K562 (cell line): ENCODE measurements at regions not wholly inside any gene's neighbourhood (a gene's known extent, or its start where the extent isn't known, plus 50 kb on each side); places are given as distances from the start of the nearest gene placed in this dataset.

Experiments used
- ATAC-seq: fragments of 200-7000 bp; cut with Tn5 transposase; 3 replicates; pipeline ENCODE4 v1.9.1; 2020; ENCODE audit warnings: moderate library complexity
- BruUV-seq: library from RNA; stranded (reverse); fragments of 400-500 nt; replicated peaks from 2 replicates; lab custom pipeline; 2021; lab: Mats Ljungman, UMichigan
- CTCF ChIA-PET: fragments of 300-600 bp; formaldehyde crosslinking; extraction: SDS; loops from one replicate; lab custom pipeline; 2021; ENCODE audit warnings: low intra/inter-chr PET ratio; lab: Yijun Ruan, JAX
- POLR2A ChIA-PET: fragments of 300-600, 350-650 bp; sonication (Branson Sonifier 250); formaldehyde crosslinking; extraction: SDS; loops from one replicate; lab custom pipeline; 2021; ENCODE audit warnings: antibody characterized with exemption, inconsistent platforms; lab: Yijun Ruan, JAX
- DNase-seq, 4 experiments: peaks; one replicate each; pipeline versions ENCODE4 v3.0.0 to v3.0.0-alpha.2; 2011 to 2018; ENCODE audit warnings: low spot score in 3 of 4, mixed read lengths in 3 of 4; ENCODE audit errors: extremely low read depth in 1 of 4
- FAIRE-seq: peaks from 2 replicates; lab custom pipeline; 2011; peaks lifted over from hg19 to GRCh38; lab: Jason Lieb, UNC
- H2AFZ ChIP-seq: 2 replicates; pipeline ENCODE4 v1.6.0; 2011; ENCODE audit warnings: low read depth, low read length, control low read depth, inconsistent platforms
- H3K27ac ChIP-seq: fragments of 200-600 bp; 3 replicates; pipeline ENCODE4 v1.8.0; 2011; ENCODE audit warnings: low read depth, mild to moderate bottlenecking, control low read depth, inconsistent platforms, low read length, moderate library complexity, mixed read lengths; ENCODE audit errors: extremely low read depth
- H3K27me3 ChIP-seq, 2 experiments: fragments of 300-600 bp in 1 of 2; 2 replicates in 1 of 2; 3 replicates in 1 of 2; pipeline versions ENCODE4 v1.6.0 to v1.8.0; 2011; ENCODE audit warnings: inconsistent platforms in 2 of 2, low read length in 2 of 2, mild to moderate bottlenecking in 1 of 2, mixed read lengths in 1 of 2, moderate library complexity in 1 of 2; ENCODE audit not compliant: control insufficient read depth in 2 of 2, insufficient read depth in 2 of 2
- H3K36me3 ChIP-seq: fragments of 300-600 bp; 3 replicates; pipeline ENCODE4 v1.8.0; 2011; ENCODE audit warnings: mild to moderate bottlenecking, low read length, inconsistent platforms; ENCODE audit not compliant: control insufficient read depth, insufficient read depth
- H3K4me1 ChIP-seq, 2 experiments: fragments of 200-600 bp in 1 of 2; replicated peaks in 1 of 2; 2 replicates in 1 of 2; 3 replicates in 1 of 2; pipeline versions ENCODE4 v1.5.1 to v1.8.0; 2011; ENCODE audit warnings: inconsistent platforms in 2 of 2, low read length in 2 of 2, mild to moderate bottlenecking in 1 of 2, mixed read lengths in 1 of 2, moderate library complexity in 1 of 2; ENCODE audit not compliant: control insufficient read depth in 2 of 2, insufficient read depth in 2 of 2
- H3K4me2 ChIP-seq: 2 replicates; pipeline ENCODE4 v1.6.1; 2011; ENCODE audit warnings: low read length, control low read depth, inconsistent platforms, mixed read lengths; ENCODE audit not compliant: insufficient read depth
- H3K4me3 ChIP-seq: fragments of 200-600 bp; sonication (generic), shearing (Covaris generic); 2 replicates; pipeline ENCODE4 v1.5.1; 2016; ENCODE audit warnings: control low read depth, inconsistent platforms
- H3K79me2 ChIP-seq: fragments of 200-600 bp; 3 replicates; pipeline ENCODE4 v1.8.0; 2011; ENCODE audit warnings: low read length, inconsistent platforms; ENCODE audit not compliant: control insufficient read depth, insufficient read depth
- H3K9ac ChIP-seq, 2 experiments: 2 replicates each; pipeline versions ENCODE4 v1.6.0 to v1.6.1; 2011; ENCODE audit warnings: low read depth in 2 of 2, low read length in 2 of 2, control low read depth in 1 of 2, inconsistent platforms in 1 of 2, mild to moderate bottlenecking in 1 of 2, mixed read lengths in 1 of 2; ENCODE audit not compliant: insufficient read depth in 1 of 2
- H3K9me1 ChIP-seq: one replicate; pipeline ENCODE4 v1.6.0; 2011; ENCODE audit warnings: inconsistent platforms, mild to moderate bottlenecking, low read length, moderate library complexity; ENCODE audit not compliant: control insufficient read depth, insufficient read depth
- H3K9me3 ChIP-seq: replicated peaks from 2 replicates; pipeline ENCODE4 v1.5.1; 2011; ENCODE audit warnings: low read depth, low read length, inconsistent platforms; ENCODE audit not compliant: control insufficient read depth, insufficient read depth
- H4K20me1 ChIP-seq: replicated peaks from 2 replicates; pipeline ENCODE4 v1.6.1; 2011; ENCODE audit warnings: low read length, inconsistent platforms, mixed read lengths; ENCODE audit not compliant: control insufficient read depth, insufficient read depth
- ATF6 ChIP-seq: sonication (generic); formaldehyde crosslinking; IDR thresholded peaks from 2 replicates; pipeline ENCODE4 v1.4.0; 2020; ENCODE audit warnings: mild to moderate bottlenecking, missing genetic modification reagents
- CTBP1 ChIP-seq: fragments of 450-650 bp; IDR thresholded peaks from 2 replicates; pipeline ENCODE4 v1.6.1; 2016; ENCODE audit warnings: borderline replicate concordance
- HMG20B ChIP-seq: fragments of 250-450 bp; sonication (Bioruptor Pico); IDR thresholded peaks from 2 replicates; pipeline ENCODE4 v1.5.0; 2021; ENCODE audit warnings: mild to moderate bottlenecking
- NFE2L1 ChIP-seq: fragments of 450-650 bp; IDR thresholded peaks from 2 replicates; pipeline ENCODE4 v1.6.1; 2016; ENCODE audit warnings: missing genetic modification characterization, low read depth, mild to moderate bottlenecking, missing compliant biosample characterization, moderate library complexity, borderline replicate concordance
- PTTG1 ChIP-seq: fragments of 450-650 bp; IDR thresholded peaks from 2 replicates; pipeline ENCODE4 v1.6.1; 2016; ENCODE audit warnings: low read depth, mild to moderate bottlenecking, missing genetic modification characterization, missing compliant biosample characterization
- RBM39 ChIP-seq: fragments of 200-400 bp; formaldehyde crosslinking; optimal IDR thresholded peaks from 2 replicates; pipeline ENCODE3; 2018; ENCODE audit warnings: low read depth, low read length
- SIN3B ChIP-seq: fragments of 450-650 bp; IDR thresholded peaks from 2 replicates; pipeline ENCODE4 v1.6.1; 2017; ENCODE audit warnings: low read depth, mild to moderate bottlenecking, moderate library complexity
- TEAD2 ChIP-seq: fragments of 450-650 bp; IDR thresholded peaks from 2 replicates; pipeline ENCODE4 v1.6.1; 2016; ENCODE audit warnings: missing genetic modification characterization, control low read depth, missing compliant biosample characterization
- THRAP3 ChIP-seq: fragments of 450-650 bp; IDR thresholded peaks from 2 replicates; pipeline ENCODE4 v1.6.1; 2016; ENCODE audit warnings: mild to moderate bottlenecking, inconsistent platforms, borderline replicate concordance
- U2AF1 ChIP-seq: fragments of 200-400 bp; formaldehyde crosslinking; optimal IDR thresholded peaks from 2 replicates; pipeline ENCODE3; 2017; ENCODE audit warnings: mild to moderate bottlenecking, low read depth, low read length, moderate library complexity
- ZNF133 ChIP-seq: fragments of 250-450 bp; sonication (Bioruptor Pico); IDR thresholded peaks from 2 replicates; pipeline ENCODE4 v1.4.0; 2020; ENCODE audit warnings: mild to moderate bottlenecking
- ZNF780A ChIP-seq: fragments of 250-450 bp; sonication (Bioruptor Pico); IDR thresholded peaks from 2 replicates; pipeline ENCODE4 v1.5.0; 2021; ENCODE audit warnings: mild to moderate bottlenecking
- ZZZ3 ChIP-seq: fragments of 450-650 bp; IDR thresholded peaks from 2 replicates; pipeline ENCODE4 v1.6.1; 2016; ENCODE audit warnings: antibody characterized with exemption, mild to moderate bottlenecking, moderate library complexity
- WGBS: fragments of 100-300 bp; shearing (Covaris generic); methylation state at CpG from one replicate; pipeline ENCODE4 v1.1.6; 2016; ENCODE audit warnings: low coverage, mixed read lengths; ENCODE audit not compliant: insufficient coverage; ENCODE audit errors: missing lambda C conversion rate; 5-methylcytosine and 5-hydroxymethylcytosine counted together
- in situ Hi-C: fragments of 300-500 bp; cut with MboI; formaldehyde crosslinking; loops from 4 replicates; pipeline ENCODE4 v1.15.0; 2018; ENCODE audit warnings: inconsistent platforms, mixed read lengths
- intact Hi-C: fragments of 100-400 bp; cut with micrococcal nuclease; formaldehyde crosslinking; loops from 2 replicates; pipeline ENCODE4 v1.14.2; 2022
- TF ChIP-seq, protein P1 (sequence below): fragments of 250-450 bp; sonication (Bioruptor Pico); IDR thresholded peaks from 2 replicates; pipeline ENCODE4 v1.4.0; 2020; ENCODE audit warnings: mild to moderate bottlenecking, moderate library complexity, borderline replicate concordance
- TF ChIP-seq, protein P2 (sequence below): sonication (generic); formaldehyde crosslinking; IDR thresholded peaks from 2 replicates; pipeline ENCODE4 v1.8.1; 2023; ENCODE audit warnings: mild to moderate bottlenecking, missing genetic modification reagents
- TF ChIP-seq, protein P3 (sequence below): fragments of 250-450 bp; sonication (Bioruptor Pico); IDR thresholded peaks from 2 replicates; pipeline ENCODE4 v1.4.0; 2020; ENCODE audit warnings: borderline replicate concordance

GRCh38 chr2:56483081-56483480 lies 299.3 kb downstream of the CCDC85A start:
- in situ Hi-C loops, result no loop called here
- Histone ChIP-seq H4K20me1 (no peaks in the 10 kb centered on the region), H3K9ac (no peak overlapping the region), H2AFZ (no peak overlapping the region), H3K27ac (no peak overlapping the region), H3K4me3 (no peak overlapping the region), H3K9me3 (peaks cover 2% of the 10 kb centered on the region; the same call in 1 of the 2 replicates), H3K4me1 (no peaks in the 10 kb centered on the region), H3K4me2 (no peak overlapping the region), H3K36me3 (no peaks in the 10 kb centered on the region), H3K9me1 (no peaks in the 10 kb centered on the region), H3K79me2 (no peaks in the 10 kb centered on the region), H3K27me3 (no peaks in the 10 kb centered on the region)
- WGBS, result 0% methylated on average over 2 of the region's 2 CpGs
- ATAC-seq (no peak), FAIRE-seq (no peak), DNase-seq (no peak)
- intact Hi-C loops, result no loop called here
- ChIA-PET CTCF (no interaction called here), POLR2A (no interaction called here)
- BruUV-seq, result no TSS peak
- no peak for TF ChIP-seq ZNF133
- TF ChIP-seq HMG20B (CRISPR knock-in tag), result no peak
- TF ChIP-seq, protein P1, sequence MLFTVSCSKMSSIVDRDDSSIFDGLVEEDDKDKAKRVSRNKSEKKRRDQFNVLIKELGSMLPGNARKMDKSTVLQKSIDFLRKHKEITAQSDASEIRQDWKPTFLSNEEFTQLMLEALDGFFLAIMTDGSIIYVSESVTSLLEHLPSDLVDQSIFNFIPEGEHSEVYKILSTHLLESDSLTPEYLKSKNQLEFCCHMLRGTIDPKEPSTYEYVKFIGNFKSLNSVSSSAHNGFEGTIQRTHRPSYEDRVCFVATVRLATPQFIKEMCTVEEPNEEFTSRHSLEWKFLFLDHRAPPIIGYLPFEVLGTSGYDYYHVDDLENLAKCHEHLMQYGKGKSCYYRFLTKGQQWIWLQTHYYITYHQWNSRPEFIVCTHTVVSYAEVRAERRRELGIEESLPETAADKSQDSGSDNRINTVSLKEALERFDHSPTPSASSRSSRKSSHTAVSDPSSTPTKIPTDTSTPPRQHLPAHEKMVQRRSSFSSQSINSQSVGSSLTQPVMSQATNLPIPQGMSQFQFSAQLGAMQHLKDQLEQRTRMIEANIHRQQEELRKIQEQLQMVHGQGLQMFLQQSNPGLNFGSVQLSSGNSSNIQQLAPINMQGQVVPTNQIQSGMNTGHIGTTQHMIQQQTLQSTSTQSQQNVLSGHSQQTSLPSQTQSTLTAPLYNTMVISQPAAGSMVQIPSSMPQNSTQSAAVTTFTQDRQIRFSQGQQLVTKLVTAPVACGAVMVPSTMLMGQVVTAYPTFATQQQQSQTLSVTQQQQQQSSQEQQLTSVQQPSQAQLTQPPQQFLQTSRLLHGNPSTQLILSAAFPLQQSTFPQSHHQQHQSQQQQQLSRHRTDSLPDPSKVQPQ, result no peak
- no peak for TF ChIP-seq SIN3B
- no peak for TF ChIP-seq PTTG1 (tag)
- TF ChIP-seq ZNF780A (CRISPR knock-in tag), result no peak
- no peak for TF ChIP-seq RBM39
- TF ChIP-seq CTBP1, result no peak
- TF ChIP-seq, protein P2, sequence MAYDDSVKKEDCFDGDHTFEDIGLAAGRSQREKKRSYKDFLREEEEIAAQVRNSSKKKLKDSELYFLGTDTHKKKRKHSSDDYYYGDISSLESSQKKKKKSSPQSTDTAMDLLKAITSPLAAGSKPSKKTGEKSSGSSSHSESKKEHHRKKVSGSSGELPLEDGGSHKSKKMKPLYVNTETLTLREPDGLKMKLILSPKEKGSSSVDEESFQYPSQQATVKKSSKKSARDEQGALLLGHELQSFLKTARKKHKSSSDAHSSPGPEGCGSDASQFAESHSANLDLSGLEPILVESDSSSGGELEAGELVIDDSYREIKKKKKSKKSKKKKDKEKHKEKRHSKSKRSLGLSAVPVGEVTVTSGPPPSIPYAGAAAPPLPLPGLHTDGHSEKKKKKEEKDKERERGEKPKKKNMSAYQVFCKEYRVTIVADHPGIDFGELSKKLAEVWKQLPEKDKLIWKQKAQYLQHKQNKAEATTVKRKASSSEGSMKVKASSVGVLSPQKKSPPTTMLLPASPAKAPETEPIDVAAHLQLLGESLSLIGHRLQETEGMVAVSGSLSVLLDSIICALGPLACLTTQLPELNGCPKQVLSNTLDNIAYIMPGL (CRISPR knock-in tag), result no peak
- TF ChIP-seq ATF6, result no peak
- no peak for TF ChIP-seq U2AF1
- TF ChIP-seq NFE2L1 (tag), result no peak
- no peak for TF ChIP-seq ZZZ3
- no peak for TF ChIP-seq TEAD2 (tag)
- TF ChIP-seq, protein P3, sequence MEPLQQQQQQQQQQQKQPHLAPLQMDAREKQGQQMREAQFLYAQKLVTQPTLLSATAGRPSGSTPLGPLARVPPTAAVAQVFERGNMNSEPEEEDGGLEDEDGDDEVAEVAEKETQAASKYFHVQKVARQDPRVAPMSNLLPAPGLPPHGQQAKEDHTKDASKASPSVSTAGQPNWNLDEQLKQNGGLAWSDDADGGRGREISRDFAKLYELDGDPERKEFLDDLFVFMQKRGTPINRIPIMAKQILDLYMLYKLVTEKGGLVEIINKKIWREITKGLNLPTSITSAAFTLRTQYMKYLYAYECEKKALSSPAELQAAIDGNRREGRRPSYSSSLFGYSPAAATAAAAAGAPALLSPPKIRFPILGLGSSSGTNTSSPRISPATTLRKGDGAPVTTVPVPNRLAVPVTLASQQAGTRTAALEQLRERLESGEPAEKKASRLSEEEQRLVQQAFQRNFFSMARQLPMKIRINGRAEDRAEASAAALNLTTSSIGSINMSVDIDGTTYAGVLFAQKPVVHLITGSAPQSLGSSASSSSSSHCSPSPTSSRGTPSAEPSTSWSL (CRISPR knock-in tag), result no peak
- TF ChIP-seq THRAP3, result no peak
